ENCODE measurements at regions not wholly inside any gene's neighbourhood (a gene's known extent, or its start where the extent isn't known, plus 50 kb on each side); places are given as distances from the start of the nearest gene placed in this dataset.

DNA sequence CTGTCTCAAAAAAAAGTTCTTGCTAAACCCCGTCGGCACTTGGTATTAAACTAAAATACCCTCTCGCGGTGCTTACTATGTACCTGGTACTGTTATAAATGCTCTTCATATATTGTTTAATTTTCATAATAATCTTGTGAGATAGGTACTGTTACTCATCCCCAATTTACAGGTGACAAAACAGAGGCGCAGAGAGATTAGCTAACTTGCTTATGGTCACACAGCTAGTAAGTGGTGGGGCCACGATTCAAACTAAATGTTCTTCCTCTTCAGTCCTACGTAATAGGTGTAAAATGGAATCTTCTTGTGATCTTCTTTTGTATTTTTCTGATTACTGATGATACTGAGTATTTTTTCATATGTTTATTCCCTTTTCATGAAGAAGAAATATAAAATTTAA is 51.3 kb downstream of the TET3 start:
- H3K27me3 ChIP-seq (ENCODE audit: control insufficient read depth, insufficient read depth, low read length) = no peaks in the 10 kb centered on the region
- TF ChIP-seq, protein P1, sequence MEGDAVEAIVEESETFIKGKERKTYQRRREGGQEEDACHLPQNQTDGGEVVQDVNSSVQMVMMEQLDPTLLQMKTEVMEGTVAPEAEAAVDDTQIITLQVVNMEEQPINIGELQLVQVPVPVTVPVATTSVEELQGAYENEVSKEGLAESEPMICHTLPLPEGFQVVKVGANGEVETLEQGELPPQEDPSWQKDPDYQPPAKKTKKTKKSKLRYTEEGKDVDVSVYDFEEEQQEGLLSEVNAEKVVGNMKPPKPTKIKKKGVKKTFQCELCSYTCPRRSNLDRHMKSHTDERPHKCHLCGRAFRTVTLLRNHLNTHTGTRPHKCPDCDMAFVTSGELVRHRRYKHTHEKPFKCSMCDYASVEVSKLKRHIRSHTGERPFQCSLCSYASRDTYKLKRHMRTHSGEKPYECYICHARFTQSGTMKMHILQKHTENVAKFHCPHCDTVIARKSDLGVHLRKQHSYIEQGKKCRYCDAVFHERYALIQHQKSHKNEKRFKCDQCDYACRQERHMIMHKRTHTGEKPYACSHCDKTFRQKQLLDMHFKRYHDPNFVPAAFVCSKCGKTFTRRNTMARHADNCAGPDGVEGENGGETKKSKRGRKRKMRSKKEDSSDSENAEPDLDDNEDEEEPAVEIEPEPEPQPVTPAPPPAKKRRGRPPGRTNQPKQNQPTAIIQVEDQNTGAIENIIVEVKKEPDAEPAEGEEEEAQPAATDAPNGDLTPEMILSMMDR (conservative IDR thresholded peaks at IDR 0.05 in 1 of 2, IDR thresholded peaks at IDR 0.05 in 1 of 2; ENCODE audit: low read depth in 1 of 2, low read length in 2 of 2) = no peak
- no peak for TF ChIP-seq EZH2 (IDR thresholded peaks at IDR 0.05; ENCODE audit: low read length, missing control alignments)
- H3K9ac ChIP-seq (ENCODE audit: insufficient read depth, low read length) = no peak overlapping the region
- no peaks in the 10 kb centered on the region for H4K20me1 ChIP-seq (ENCODE audit: control insufficient read depth, extremely low read depth, insufficient read depth, low read length)
- no peak overlapping the region for H2AFZ ChIP-seq (ENCODE audit: low read length)
- H3K4me3 ChIP-seq (replicated peaks in 1 of 4; ENCODE audit: control extremely low read depth in 1 of 4, insufficient read depth in 1 of 4, low read depth in 3 of 4, low read length in 4 of 4) = no peak overlapping the region
- no peak overlapping the region for H3K4me2 ChIP-seq (ENCODE audit: extremely low read depth, insufficient read depth, low read length)
- peaks cover 5% of the 10 kb centered on the region for H3K79me2 ChIP-seq (ENCODE audit: control insufficient read depth, insufficient read depth, low read length)
- H3K9me3 ChIP-seq (ENCODE audit: control insufficient read depth, insufficient read depth, low read depth, low read length) = no peaks in the 10 kb centered on the region
- H3K36me3 ChIP-seq (ENCODE audit: control insufficient read depth, insufficient read depth, low read length) = no peaks in the 10 kb centered on the region
- no peak for DNase-seq (ENCODE audit: low read depth in 2 of 2)
- H3K27ac ChIP-seq (ENCODE audit: insufficient read depth, low read length) = no peak overlapping the region
- peaks cover 6% of the 10 kb centered on the region for H3K4me1 ChIP-seq (ENCODE audit: control insufficient read depth, extremely low read depth, insufficient read depth, low read length)

DNA sequence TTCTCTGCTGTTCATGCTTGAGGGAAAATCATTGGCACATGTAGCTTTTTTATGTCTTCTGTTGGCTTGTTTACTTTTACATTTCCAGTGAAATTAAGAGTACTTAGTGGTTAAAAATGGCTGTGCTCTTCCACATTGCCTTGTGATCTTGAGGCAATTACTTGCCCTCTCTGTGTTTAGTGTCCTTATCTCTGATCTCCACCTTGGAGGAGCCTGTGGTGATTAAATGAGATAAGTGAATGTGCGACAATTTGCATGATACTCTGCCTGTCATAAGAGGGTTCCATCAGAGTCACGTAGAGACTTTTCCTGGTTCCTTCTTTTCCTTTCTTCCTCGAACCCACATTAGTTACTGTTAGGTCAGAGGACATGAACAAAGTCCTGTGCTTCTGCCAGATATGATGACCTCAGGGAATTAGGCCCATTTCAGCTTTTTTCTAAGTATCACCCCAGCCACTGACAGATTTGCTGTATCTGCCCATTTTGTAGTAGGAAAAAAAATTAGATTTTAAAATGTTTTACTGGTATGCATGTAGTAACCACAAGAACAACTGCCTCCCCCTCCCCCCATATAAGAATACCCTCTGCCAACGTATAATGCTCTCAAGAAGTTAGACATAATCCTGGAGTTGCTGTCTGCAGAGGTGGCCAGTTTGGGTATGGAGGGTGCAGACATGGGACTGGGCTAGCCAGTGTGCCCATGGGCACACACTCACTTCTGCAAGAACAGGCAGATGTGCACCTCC is 51.9 kb downstream of the TET3 start:
- TF ChIP-seq, protein P1 (conservative IDR thresholded peaks at IDR 0.05 in 1 of 2, IDR thresholded peaks at IDR 0.05 in 1 of 2; ENCODE audit: low read depth in 1 of 2, low read length in 2 of 2) = no peak
- no peak for TF ChIP-seq EZH2 (IDR thresholded peaks at IDR 0.05; ENCODE audit: low read length, missing control alignments)
- no peak overlapping the region for H3K27ac ChIP-seq (ENCODE audit: insufficient read depth, low read length)
- H3K9me3 ChIP-seq (ENCODE audit: control insufficient read depth, insufficient read depth, low read depth, low read length) = no peaks in the 10 kb centered on the region
- no peaks in the 10 kb centered on the region for H3K36me3 ChIP-seq (ENCODE audit: control insufficient read depth, insufficient read depth, low read length)
- no peak overlapping the region for H2AFZ ChIP-seq (ENCODE audit: low read length)
- DNase-seq (ENCODE audit: low read depth in 2 of 2) = no peak
- no peak overlapping the region for H3K4me2 ChIP-seq (ENCODE audit: extremely low read depth, insufficient read depth, low read length)
- no peaks in the 10 kb centered on the region for H3K27me3 ChIP-seq (ENCODE audit: control insufficient read depth, insufficient read depth, low read length)
- no peak overlapping the region for H3K4me3 ChIP-seq (replicated peaks in 1 of 4; ENCODE audit: control extremely low read depth in 1 of 4, insufficient read depth in 1 of 4, low read depth in 3 of 4, low read length in 4 of 4)
- H3K9ac ChIP-seq (ENCODE audit: insufficient read depth, low read length) = no peak overlapping the region
- peaks cover 1% of the 10 kb centered on the region for H3K79me2 ChIP-seq (ENCODE audit: control insufficient read depth, insufficient read depth, low read length)
- H3K4me1 ChIP-seq (ENCODE audit: control insufficient read depth, extremely low read depth, insufficient read depth, low read length) = peaks cover 6% of the 10 kb centered on the region
- H4K20me1 ChIP-seq (ENCODE audit: control insufficient read depth, extremely low read depth, insufficient read depth, low read length) = no peaks in the 10 kb centered on the region

DNA sequence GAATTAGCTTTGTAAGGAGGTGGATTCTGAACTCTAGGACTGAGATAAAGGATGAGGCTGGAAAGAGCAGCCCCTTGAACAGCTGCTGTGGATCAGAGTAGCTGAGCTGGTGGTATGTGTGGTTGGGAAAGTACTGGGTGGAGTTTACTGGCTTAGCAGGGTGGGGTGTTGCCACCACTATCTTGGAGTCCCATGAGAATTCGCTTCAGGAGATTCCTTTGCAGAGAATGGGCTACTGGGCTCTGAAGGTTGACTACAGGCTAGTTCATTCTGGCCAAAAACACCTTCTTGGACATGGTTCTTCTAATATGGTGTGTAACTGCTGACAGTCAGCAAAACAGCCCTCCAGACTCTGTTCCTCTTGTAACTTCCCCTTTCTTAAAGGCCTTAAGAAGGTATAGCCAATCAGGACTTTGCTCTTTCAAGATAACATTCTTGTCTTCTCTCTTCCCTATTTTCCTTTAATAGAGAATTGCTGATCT is 52.7 kb downstream of the TET3 start:
- peak; percentile 36 to 68 for DNase-seq (ENCODE audit: low read depth in 2 of 2)
- H3K9ac ChIP-seq (ENCODE audit: insufficient read depth, low read length) = no peak overlapping the region
- no peak overlapping the region for H2AFZ ChIP-seq (ENCODE audit: low read length)
- peaks cover 6% of the 10 kb centered on the region for H3K4me1 ChIP-seq (ENCODE audit: control insufficient read depth, extremely low read depth, insufficient read depth, low read length)
- H3K27me3 ChIP-seq (ENCODE audit: control insufficient read depth, insufficient read depth, low read length) = no peaks in the 10 kb centered on the region
- H4K20me1 ChIP-seq (ENCODE audit: control insufficient read depth, extremely low read depth, insufficient read depth, low read length) = no peaks in the 10 kb centered on the region
- H3K36me3 ChIP-seq (ENCODE audit: control insufficient read depth, insufficient read depth, low read length) = no peaks in the 10 kb centered on the region
- no peak overlapping the region for H3K4me3 ChIP-seq (replicated peaks in 1 of 4; ENCODE audit: control extremely low read depth in 1 of 4, insufficient read depth in 1 of 4, low read depth in 3 of 4, low read length in 4 of 4)
- no peak for TF ChIP-seq EZH2 (IDR thresholded peaks at IDR 0.05; ENCODE audit: low read length, missing control alignments)
- TF ChIP-seq, protein P1 (conservative IDR thresholded peaks at IDR 0.05 in 1 of 2, IDR thresholded peaks at IDR 0.05 in 1 of 2; ENCODE audit: low read depth in 1 of 2, low read length in 2 of 2) = no peak
- H3K27ac ChIP-seq (ENCODE audit: insufficient read depth, low read length) = no peak overlapping the region
- H3K9me3 ChIP-seq (ENCODE audit: control insufficient read depth, insufficient read depth, low read depth, low read length) = no peaks in the 10 kb centered on the region
- H3K79me2 ChIP-seq (ENCODE audit: control insufficient read depth, insufficient read depth, low read length) = peaks cover 1% of the 10 kb centered on the region
- H3K4me2 ChIP-seq (ENCODE audit: extremely low read depth, insufficient read depth, low read length) = no peak overlapping the region

Data from fibroblast of lung (primary cell).